CD14-positive monocyte (primary cell): ENCODE measurements at regions not wholly inside any gene's neighbourhood (a gene's known extent, or its start where the extent isn't known, plus 50 kb on each side); places are given as distances from the start of the nearest gene placed in this dataset.
"Not testable (repeated sequence)": the region's sequence is repeated elsewhere in the genome, so short reads cannot be mapped to it uniquely, and the experiment has no call there.

Experiments
- DNase-seq, 3 donors: peaks; one replicate each; pipeline ENCODE4 v3.0.0-alpha.2; 2011 to 2022
- H2AFZ ChIP-seq: 2 replicates; pipeline ENCODE4 v1.6.0; 2012; ENCODE audit warnings: mild to moderate bottlenecking, low read depth, low read length, inconsistent platforms; ENCODE audit not compliant: insufficient read depth, poor library complexity, severe bottlenecking
- H3K27ac ChIP-seq, 2 donors: 1 replicate in 1 of 2; 2 replicates in 1 of 2; pipeline ENCODE4 v1.5.1; 2012 to 2013; ENCODE audit warnings: low read length in 2 of 2, control low read depth in 1 of 2, inconsistent platforms in 1 of 2, low read depth in 1 of 2, mild to moderate bottlenecking in 1 of 2
- H3K27me3 ChIP-seq, 2 donors: one replicate each; pipeline versions ENCODE4 v1.6.0 to v1.6.1; 2011 to 2013; ENCODE audit warnings: low read length in 2 of 2; ENCODE audit not compliant: control insufficient read depth in 2 of 2, insufficient read depth in 2 of 2
- H3K36me3 ChIP-seq, 2 donors: replicated peaks in 1 of 2; 1 replicate in 1 of 2; 2 replicates in 1 of 2; pipeline versions ENCODE4 v1.5.1 to v1.6.1; 2012 to 2013; ENCODE audit warnings: low read length in 2 of 2, control low read depth in 1 of 2, inconsistent platforms in 1 of 2, mild to moderate bottlenecking in 1 of 2; ENCODE audit not compliant: insufficient read depth in 2 of 2, control insufficient read depth in 1 of 2
- H3K4me1 ChIP-seq, 2 donors: 1 replicate in 1 of 2; 2 replicates in 1 of 2; pipeline versions ENCODE4 v1.5.1 to v1.6.1; 2012 to 2013; ENCODE audit warnings: low read length in 2 of 2, control low read depth in 1 of 2, inconsistent platforms in 1 of 2, mild to moderate bottlenecking in 1 of 2, moderate library complexity in 1 of 2; ENCODE audit not compliant: insufficient read depth in 2 of 2, control insufficient read depth in 1 of 2
- H3K4me2 ChIP-seq: replicated peaks from 2 replicates; pipeline ENCODE3; 2012; ENCODE audit warnings: low read length, moderate library complexity, mild to moderate bottlenecking; ENCODE audit not compliant: poor library complexity, severe bottlenecking; ENCODE audit errors: extremely low read depth
- H3K4me3 ChIP-seq, 3 experiments: fragments of 200-600 bp in 1 of 3; sonication (generic) in 1 of 3; replicated peaks in 1 of 3; 1 replicate in 2 of 3; 2 replicates in 1 of 3; pipeline ENCODE4 v1.5.1; 2011 to 2013; ENCODE audit warnings: low read length in 3 of 3, mild to moderate bottlenecking in 3 of 3, control low read depth in 2 of 3, low read depth in 2 of 3, inconsistent platforms in 1 of 3, moderate library complexity in 1 of 3
- H3K79me2 ChIP-seq: 2 replicates; pipeline ENCODE4 v1.6.0; 2012; ENCODE audit warnings: mild to moderate bottlenecking, control low read depth, inconsistent platforms, low read length, moderate library complexity; ENCODE audit not compliant: insufficient read depth
- H3K9ac ChIP-seq: 2 replicates; pipeline ENCODE4 v1.6.0; 2017; ENCODE audit warnings: low read length, mild to moderate bottlenecking; ENCODE audit not compliant: insufficient read depth, poor library complexity, severe bottlenecking
- H3K9me3 ChIP-seq, 2 donors: replicated peaks in 1 of 2; 1 replicate in 1 of 2; 2 replicates in 1 of 2; pipeline versions ENCODE4 v1.5.1 to v1.6.1; 2012 to 2013; ENCODE audit warnings: low read length in 2 of 2, control low read depth in 1 of 2; ENCODE audit not compliant: control insufficient read depth in 1 of 2, insufficient read depth in 1 of 2
- H4K20me1 ChIP-seq: 2 replicates; pipeline ENCODE4 v1.6.0; 2012; ENCODE audit warnings: mild to moderate bottlenecking, low read length, control low read depth, moderate library complexity; ENCODE audit not compliant: insufficient read depth
- H3K27ac Mint-ChIP-seq, 7 donors: one replicate each; pipeline ENCODE4 v1.8.0; 2020; ENCODE audit warnings: mild to moderate bottlenecking in 7 of 7, mixed read lengths in 7 of 7, moderate library complexity in 6 of 7, inconsistent platforms in 2 of 7
- H3K27me3 Mint-ChIP-seq, 3 donors: one replicate each; pipeline ENCODE4 v1.8.0; 2021 to 2022; ENCODE audit warnings: low read depth in 3 of 3, mild to moderate bottlenecking in 3 of 3, mixed read lengths in 3 of 3, moderate library complexity in 3 of 3, inconsistent platforms in 1 of 3
- H3K36me3 Mint-ChIP-seq, 2 donors: one replicate each; pipeline ENCODE4 v1.8.0; 2020; ENCODE audit warnings: mixed read lengths in 2 of 2, inconsistent platforms in 1 of 2, mild to moderate bottlenecking in 1 of 2
- H3K4me1 Mint-ChIP-seq: one replicate; pipeline ENCODE4 v1.8.0; 2020; ENCODE audit warnings: mild to moderate bottlenecking, mixed read lengths
- H3K4me3 Mint-ChIP-seq, 2 donors: one replicate each; pipeline ENCODE4 v1.8.0; 2020; ENCODE audit warnings: mild to moderate bottlenecking in 2 of 2, mixed read lengths in 2 of 2, moderate library complexity in 1 of 2
- H3K9me3 Mint-ChIP-seq, 7 donors: one replicate each; pipeline ENCODE4 v1.8.0; 2020 to 2022; ENCODE audit warnings: mixed read lengths in 7 of 7, mild to moderate bottlenecking in 6 of 7, moderate library complexity in 6 of 7, inconsistent platforms in 2 of 7
- intact Hi-C, 2 donors: fragments of 100-400 bp; cut with micrococcal nuclease; formaldehyde crosslinking; loops; one replicate each; pipeline versions ENCODE4 v1.15.0 to v1.15.1; 2023
- TF ChIP-seq, protein P1 (sequence below): fragments of 200-600 bp; IDR thresholded peaks from one replicate; pipeline ENCODE4 v1.8.0; 2022; ENCODE audit warnings: antibody characterized with exemption, mild to moderate bottlenecking

GRCh38 chr17:71104225-71104624 is 934.9 kb downstream of the KCNJ2 start:
- Histone ChIP-seq H3K4me2 (no peak overlapping the region), H3K4me3 (no peak overlapping the region), H3K27me3 (no peaks in the 10 kb centered on the region), H3K79me2 (no peaks in the 10 kb centered on the region), H3K9ac (no peak overlapping the region), H3K36me3 (no peaks in the 10 kb centered on the region), H4K20me1 (no peaks in the 10 kb centered on the region), H2AFZ (no peak overlapping the region), H3K4me1 (no peaks in the 10 kb centered on the region), H3K27ac (no peak overlapping the region), H3K9me3 (peaks cover 0 to 13% of the 10 kb centered on the region in 2 donors)
- Mint-ChIP-seq H3K27me3 (peaks cover 0 to 4% (median 0%) of the 10 kb centered on the region in 3 donors), H3K36me3 (no peaks in the 10 kb centered on the region), H3K27ac (no peak overlapping the region), H3K4me3 (no peak overlapping the region), H3K9me3 (peaks cover 0 to 8% (median 5%) of the 10 kb centered on the region in 7 donors), H3K4me1 (no peaks in the 10 kb centered on the region)
- intact Hi-C loops, result no loop called here
- TF ChIP-seq, protein P1, sequence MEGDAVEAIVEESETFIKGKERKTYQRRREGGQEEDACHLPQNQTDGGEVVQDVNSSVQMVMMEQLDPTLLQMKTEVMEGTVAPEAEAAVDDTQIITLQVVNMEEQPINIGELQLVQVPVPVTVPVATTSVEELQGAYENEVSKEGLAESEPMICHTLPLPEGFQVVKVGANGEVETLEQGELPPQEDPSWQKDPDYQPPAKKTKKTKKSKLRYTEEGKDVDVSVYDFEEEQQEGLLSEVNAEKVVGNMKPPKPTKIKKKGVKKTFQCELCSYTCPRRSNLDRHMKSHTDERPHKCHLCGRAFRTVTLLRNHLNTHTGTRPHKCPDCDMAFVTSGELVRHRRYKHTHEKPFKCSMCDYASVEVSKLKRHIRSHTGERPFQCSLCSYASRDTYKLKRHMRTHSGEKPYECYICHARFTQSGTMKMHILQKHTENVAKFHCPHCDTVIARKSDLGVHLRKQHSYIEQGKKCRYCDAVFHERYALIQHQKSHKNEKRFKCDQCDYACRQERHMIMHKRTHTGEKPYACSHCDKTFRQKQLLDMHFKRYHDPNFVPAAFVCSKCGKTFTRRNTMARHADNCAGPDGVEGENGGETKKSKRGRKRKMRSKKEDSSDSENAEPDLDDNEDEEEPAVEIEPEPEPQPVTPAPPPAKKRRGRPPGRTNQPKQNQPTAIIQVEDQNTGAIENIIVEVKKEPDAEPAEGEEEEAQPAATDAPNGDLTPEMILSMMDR, result no peak
- no peak for DNase-seq

DNA sequence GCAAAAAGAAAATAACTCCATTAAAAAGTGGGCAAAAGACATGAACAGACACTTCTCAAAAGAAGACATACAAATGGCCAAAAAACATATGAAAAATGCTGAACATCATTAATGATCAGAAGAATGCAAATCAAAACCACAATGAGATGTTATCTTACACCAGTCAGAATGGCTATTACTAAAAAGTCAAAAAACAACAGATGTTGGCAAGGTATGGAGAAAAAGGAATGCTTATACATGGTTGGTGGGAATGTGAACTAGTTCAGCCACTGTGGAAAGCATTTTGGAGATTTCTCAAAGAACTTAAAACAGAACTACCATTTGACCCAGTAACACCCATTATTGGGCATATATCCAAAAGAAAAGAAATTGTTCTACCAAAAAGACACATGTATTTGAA is 936.7 kb downstream of the KCNJ2 start:
- H3K4me1 Mint-ChIP-seq, H3K4me3 ChIP-seq, intact Hi-C loops, H3K27ac ChIP-seq, H3K79me2 ChIP-seq, DNase-seq, H2AFZ ChIP-seq, H3K27me3 ChIP-seq, H3K4me2 ChIP-seq, H3K27ac Mint-ChIP-seq, H3K36me3 ChIP-seq, H3K36me3 Mint-ChIP-seq, H3K4me3 Mint-ChIP-seq, H4K20me1 ChIP-seq, H3K4me1 ChIP-seq, H3K27me3 Mint-ChIP-seq, H3K9me3 Mint-ChIP-seq, H3K9ac ChIP-seq: not testable (repeated sequence)
- peaks cover 0 to 12% of the 10 kb centered on the region in 2 donors for H3K9me3 ChIP-seq
